Neural progenitor cell (in vitro differentiated cells): ENCODE measurements at regions not wholly inside any gene's neighbourhood (a gene's known extent, or its start where the extent isn't known, plus 50 kb on each side); places are given as distances from the start of the nearest gene placed in this dataset.

Experiments used
- EZH2 ChIP-seq: fragments of 200-600 bp; sonication (generic); IDR thresholded peaks from 2 replicates; pipeline ENCODE4 v1.6.1; 2017; ENCODE audit warnings: antibody characterized with exemption, mild to moderate bottlenecking, moderate library complexity
- EZH2phosphoT487 ChIP-seq: fragments of 200-600 bp; sonication (generic); IDR thresholded peaks from 2 replicates; pipeline ENCODE4 v1.6.1; 2017; ENCODE audit warnings: antibody characterized with exemption
- TF ChIP-seq, protein P1 (sequence below): fragments of 200-600 bp; sonication (generic); IDR thresholded peaks from 2 replicates; pipeline ENCODE4 v1.5.1; 2017; ENCODE audit warnings: antibody characterized with exemption, mild to moderate bottlenecking

DNA sequence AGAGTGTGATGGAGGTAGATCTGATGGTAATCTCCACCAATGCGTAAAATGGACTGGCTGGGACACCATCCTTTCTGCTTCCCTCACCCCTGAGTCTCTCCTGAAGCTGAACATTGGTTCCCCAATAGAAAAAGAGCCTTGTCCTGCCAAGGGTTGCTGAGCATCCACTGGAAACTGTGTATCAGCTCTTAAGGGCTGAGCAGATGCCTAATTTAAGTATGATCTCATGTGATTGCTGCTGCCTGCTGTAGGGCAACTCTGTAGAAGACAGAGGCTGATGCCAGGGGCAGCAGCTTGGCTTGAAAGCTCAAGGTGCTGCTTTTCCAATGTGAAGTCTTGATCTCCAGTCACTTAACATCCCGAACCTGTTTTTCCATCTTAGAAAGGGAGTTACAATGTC, 310.3 kb upstream of the CCL2 start:
- TF ChIP-seq, protein P1, sequence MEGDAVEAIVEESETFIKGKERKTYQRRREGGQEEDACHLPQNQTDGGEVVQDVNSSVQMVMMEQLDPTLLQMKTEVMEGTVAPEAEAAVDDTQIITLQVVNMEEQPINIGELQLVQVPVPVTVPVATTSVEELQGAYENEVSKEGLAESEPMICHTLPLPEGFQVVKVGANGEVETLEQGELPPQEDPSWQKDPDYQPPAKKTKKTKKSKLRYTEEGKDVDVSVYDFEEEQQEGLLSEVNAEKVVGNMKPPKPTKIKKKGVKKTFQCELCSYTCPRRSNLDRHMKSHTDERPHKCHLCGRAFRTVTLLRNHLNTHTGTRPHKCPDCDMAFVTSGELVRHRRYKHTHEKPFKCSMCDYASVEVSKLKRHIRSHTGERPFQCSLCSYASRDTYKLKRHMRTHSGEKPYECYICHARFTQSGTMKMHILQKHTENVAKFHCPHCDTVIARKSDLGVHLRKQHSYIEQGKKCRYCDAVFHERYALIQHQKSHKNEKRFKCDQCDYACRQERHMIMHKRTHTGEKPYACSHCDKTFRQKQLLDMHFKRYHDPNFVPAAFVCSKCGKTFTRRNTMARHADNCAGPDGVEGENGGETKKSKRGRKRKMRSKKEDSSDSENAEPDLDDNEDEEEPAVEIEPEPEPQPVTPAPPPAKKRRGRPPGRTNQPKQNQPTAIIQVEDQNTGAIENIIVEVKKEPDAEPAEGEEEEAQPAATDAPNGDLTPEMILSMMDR, result no peak
- TF ChIP-seq EZH2 (no peak), EZH2phosphoT487 (no peak)
